ENCODE measurements at regions not wholly inside any gene's neighbourhood (a gene's known extent, or its start where the extent isn't known, plus 50 kb on each side); places are given as distances from the start of the nearest gene placed in this dataset.

GRCh38 chr11:70877151-70877550 is 375.2 kb downstream of the SHANK2 start:
- no peak for TF ChIP-seq CTCF (IDR thresholded peaks at IDR 0.05; ENCODE audit: borderline replicate concordance, control extremely low read depth, extremely low read depth, insufficient read depth, missing control alignments)
- in situ Hi-C loops (cut with MboI; ENCODE audit: low sequenced_read_pairs, unreplicated experiment): no loop called here
- DNase-seq (ENCODE audit: low spot score): no peak

DNA sequence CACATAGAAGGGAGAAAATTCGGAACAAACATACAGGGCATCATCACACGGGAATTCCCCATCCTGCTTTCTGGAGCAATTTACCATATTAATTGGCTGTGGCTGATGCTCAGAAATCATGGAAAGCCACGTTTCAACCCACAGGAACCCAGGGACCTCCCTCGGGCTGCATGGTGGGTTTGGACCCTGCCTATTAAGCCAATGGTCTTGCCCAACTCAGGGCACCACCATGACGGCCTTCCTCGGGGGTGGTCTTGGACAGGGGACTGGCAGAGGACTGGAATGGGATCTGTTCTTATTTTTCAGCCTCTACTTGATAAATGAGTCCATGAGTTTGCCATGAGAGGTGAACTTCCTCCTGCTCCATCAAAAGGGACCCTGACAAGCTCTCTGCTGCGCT is 374.0 kb downstream of the SHANK2 start:
- no peak for TF ChIP-seq CTCF (IDR thresholded peaks at IDR 0.05; ENCODE audit: borderline replicate concordance, control extremely low read depth, extremely low read depth, insufficient read depth, missing control alignments)
- in situ Hi-C loops (cut with MboI; ENCODE audit: low sequenced_read_pairs, unreplicated experiment): no loop called here
- DNase-seq (ENCODE audit: low spot score): no peak

DNA sequence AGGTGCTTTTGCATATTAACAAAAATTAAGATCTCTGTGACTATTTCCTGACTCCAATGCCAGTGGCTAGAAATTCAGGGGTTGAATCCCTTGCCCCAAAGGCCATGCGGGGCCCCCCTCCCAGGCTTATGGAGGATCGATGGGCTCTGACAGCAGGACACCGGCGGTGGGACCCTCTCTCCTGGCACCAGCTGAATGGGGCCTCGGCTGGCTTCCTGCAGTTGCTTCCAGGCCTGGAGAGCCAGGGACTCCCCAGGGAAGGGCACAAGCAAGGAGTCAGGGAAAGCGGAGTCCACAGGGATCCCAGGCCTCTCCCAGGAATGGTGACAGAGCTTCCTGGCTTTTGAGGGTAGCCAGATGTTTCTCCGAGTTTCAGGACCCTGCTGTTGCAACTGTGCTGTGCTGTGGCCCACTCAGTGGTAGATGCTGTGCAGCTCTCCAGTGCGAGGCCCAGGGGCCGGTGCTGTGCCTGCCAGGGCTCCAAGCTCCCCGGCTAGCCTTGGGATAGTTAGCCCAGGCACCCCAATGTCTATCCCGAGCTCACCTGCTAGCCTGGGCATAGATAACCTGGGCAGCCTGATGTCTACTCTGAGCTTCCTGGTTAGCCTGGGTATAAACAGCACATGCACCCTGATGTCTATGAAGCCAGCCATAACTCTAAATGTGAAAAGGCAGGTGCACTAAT is 372.6 kb downstream of the SHANK2 start:
- in situ Hi-C loops (cut with MboI; ENCODE audit: low sequenced_read_pairs, unreplicated experiment): no loop called here
- no peak for DNase-seq (ENCODE audit: low spot score)
- no peak for TF ChIP-seq CTCF (IDR thresholded peaks at IDR 0.05; ENCODE audit: borderline replicate concordance, control extremely low read depth, extremely low read depth, insufficient read depth, missing control alignments)

DNA sequence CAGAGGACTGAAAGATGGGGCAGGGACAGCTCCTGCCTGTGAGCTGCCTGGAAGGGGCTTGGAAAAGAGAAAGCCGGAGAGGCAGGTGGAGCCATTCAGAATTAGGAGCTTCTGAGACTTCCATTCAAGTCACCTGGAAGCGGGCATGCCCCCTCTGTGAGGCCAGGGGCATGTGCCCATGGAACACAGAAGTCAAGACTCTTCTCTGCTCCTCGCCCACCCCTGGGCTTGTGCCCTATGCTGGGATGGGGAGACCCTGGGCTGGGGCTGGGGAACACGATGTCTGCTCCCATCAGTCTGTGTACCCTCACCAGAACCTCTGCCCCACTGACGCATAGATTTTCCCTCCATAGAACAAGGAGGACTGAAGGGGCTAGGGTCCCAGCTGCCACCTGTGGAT is 372.0 kb downstream of the SHANK2 start:
- no peak for TF ChIP-seq CTCF (IDR thresholded peaks at IDR 0.05; ENCODE audit: borderline replicate concordance, control extremely low read depth, extremely low read depth, insufficient read depth, missing control alignments)
- no peak for DNase-seq (ENCODE audit: low spot score)
- in situ Hi-C loops (cut with MboI; ENCODE audit: low sequenced_read_pairs, unreplicated experiment): no loop called here

- in situ Hi-C loops (cut with MboI; ENCODE audit: low sequenced_read_pairs, unreplicated experiment): no loop called here
- TF ChIP-seq CTCF (IDR thresholded peaks at IDR 0.05; ENCODE audit: borderline replicate concordance, control extremely low read depth, extremely low read depth, insufficient read depth, missing control alignments): no peak
- no peak for DNase-seq (ENCODE audit: low spot score)
These were observed 370.2 kb downstream of the SHANK2 start for GRCh38 chr11:70881948-70882715.

DNA sequence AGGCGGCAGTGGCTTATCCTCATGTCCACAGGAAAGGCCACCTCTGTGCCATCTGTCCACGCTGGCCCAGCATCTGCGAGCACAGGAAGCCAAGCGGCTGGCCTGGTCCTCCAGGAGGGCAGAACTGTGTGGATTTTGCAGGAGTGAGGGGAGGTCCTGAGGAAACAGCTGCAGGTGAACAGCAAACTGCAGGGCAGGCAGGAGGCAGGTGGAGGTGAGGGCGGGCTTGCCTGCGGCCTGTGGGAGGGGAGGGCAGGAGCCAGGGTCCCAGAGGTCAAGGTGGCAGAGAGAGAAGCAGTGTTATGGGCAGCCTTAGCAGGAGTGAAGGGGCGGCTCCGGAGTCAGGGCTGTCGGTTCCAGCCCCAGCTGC is 369.7 kb downstream of the SHANK2 start:
- no peak for TF ChIP-seq CTCF (IDR thresholded peaks at IDR 0.05; ENCODE audit: borderline replicate concordance, control extremely low read depth, extremely low read depth, insufficient read depth, missing control alignments)
- in situ Hi-C loops (cut with MboI; ENCODE audit: low sequenced_read_pairs, unreplicated experiment): no loop called here
- DNase-seq (ENCODE audit: low spot score): no peak
